Renal pelvis (tissue), 1 donor: ENCODE measurements at regions not wholly inside any gene's neighbourhood (a gene's known extent, or its start where the extent isn't known, plus 50 kb on each side); places are given as distances from the start of the nearest gene placed in this dataset.
"Not testable (repeated sequence)": the region's sequence is repeated elsewhere in the genome, so short reads cannot be mapped to it uniquely, and the experiment has no call there.

Experiments used
- DNase-seq: peaks from one replicate; pipeline ENCODE4 v3.0.0-alpha.2; 2013

GRCh38 chr11:24181395-24182047 is 315.3 kb upstream of the LUZP2 start:
- DNase-seq = no peak

GRCh38 chr11:24185535-24185934 is 311.3 kb upstream of the LUZP2 start:
- DNase-seq = not testable (repeated sequence)

GRCh38 chr11:24196733-24197132 is 300.1 kb upstream of the LUZP2 start:
- no peak for DNase-seq

- DNase-seq = no peak
These were observed 298.4 kb upstream of the LUZP2 start for GRCh38 chr11:24198481-24198880.

GRCh38 chr11:24199461-24199860 is 297.4 kb upstream of the LUZP2 start:
- no peak for DNase-seq

GRCh38 chr11:24206030-24206429 is 290.8 kb upstream of the LUZP2 start:
- DNase-seq = no peak

- no peak for DNase-seq
These were observed 290.3 kb upstream of the LUZP2 start for GRCh38 chr11:24206511-24206910.

GRCh38 chr11:24216488-24216887 is 280.4 kb upstream of the LUZP2 start:
- no peak for DNase-seq

- DNase-seq = not testable (repeated sequence)
These were observed 279.5 kb upstream of the LUZP2 start for GRCh38 chr11:24217319-24217718.

GRCh38 chr11:24225501-24225900 is 271.4 kb upstream of the LUZP2 start:
- DNase-seq = no peak

GRCh38 chr11:24226606-24227005 is 270.2 kb upstream of the LUZP2 start:
- no peak for DNase-seq

- no peak for DNase-seq
These were observed 263.8 kb upstream of the LUZP2 start for GRCh38 chr11:24233041-24233440.

- DNase-seq = no peak
These were observed 261.9 kb upstream of the LUZP2 start for GRCh38 chr11:24234822-24235508.

- DNase-seq = no peak
These were observed 257.8 kb upstream of the LUZP2 start for GRCh38 chr11:24238771-24239645.

GRCh38 chr11:24239930-24240329 is 256.9 kb upstream of the LUZP2 start:
- DNase-seq = no peak

- no peak for DNase-seq
These were observed 256.2 kb upstream of the LUZP2 start for GRCh38 chr11:24240496-24241175.

- DNase-seq = no peak
These were observed 250.1 kb upstream of the LUZP2 start for GRCh38 chr11:24246715-24247114.

- no peak for DNase-seq
These were observed 249.0 kb upstream of the LUZP2 start for GRCh38 chr11:24247846-24248245.

GRCh38 chr11:24249921-24250320 is 246.9 kb upstream of the LUZP2 start:
- DNase-seq = no peak

GRCh38 chr11:24253237-24253760 is 243.6 kb upstream of the LUZP2 start:
- no peak for DNase-seq

GRCh38 chr11:24264868-24265267 is 232.0 kb upstream of the LUZP2 start:
- DNase-seq = no peak

GRCh38 chr11:24267014-24267413 is 229.8 kb upstream of the LUZP2 start:
- DNase-seq = no peak
